ENCODE measurements at regions not wholly inside any gene's neighbourhood (a gene's known extent, or its start where the extent isn't known, plus 50 kb on each side); places are given as distances from the start of the nearest gene placed in this dataset.

GRCh38 chr6:81561071-81561564, 191.4 kb downstream of the TENT5A start:
- Histone ChIP-seq H3K4me1 (ENCODE audit: insufficient read depth, low read length, poor library complexity, severe bottlenecking) (peaks cover 5% of the 10 kb centered on the region), H3K4me3 (ENCODE audit: low read depth, low read length, poor library complexity, severe bottlenecking) (no peak overlapping the region), H3K9me3 (ENCODE audit: low read depth, low read length, poor library complexity, severe bottlenecking) (no peaks in the 10 kb centered on the region), H3K27me3 (replicated peaks; ENCODE audit: insufficient read depth, low read depth, low read length, poor library complexity) (no peaks in the 10 kb centered on the region), H3K36me3 (ENCODE audit: insufficient read depth, low read length, poor library complexity, severe bottlenecking) (no peaks in the 10 kb centered on the region), H3K27ac (ENCODE audit: low read depth, low read length, poor library complexity, severe bottlenecking) (no peak overlapping the region)
- ChIA-PET POLR2A (ENCODE audit: low non-redundant PET) (no interaction called here), CTCF (no interaction called here)
- BruUV-seq (replicated peaks) = no TSS peak
- TF ChIP-seq CTCF (conservative IDR thresholded peaks at IDR 0.05; ENCODE audit: low read depth, low read length) = no peak
- no peak for TF ChIP-seq EZH2 (IDR thresholded peaks at IDR 0.05; ENCODE audit: borderline replicate concordance, low read depth, low read length, poor library complexity, severe bottlenecking)
- no peak for DNase-seq (ENCODE audit: low spot score)
- intact Hi-C loops (cut with micrococcal nuclease; ENCODE audit: unreplicated experiment) = no loop called here

GRCh38 chr6:81557811-81558210, 194.7 kb downstream of the TENT5A start:
- Histone ChIP-seq H3K36me3 (ENCODE audit: insufficient read depth, low read length, poor library complexity, severe bottlenecking) (no peaks in the 10 kb centered on the region), H3K27ac (ENCODE audit: low read depth, low read length, poor library complexity, severe bottlenecking) (no peak overlapping the region), H3K27me3 (replicated peaks; ENCODE audit: insufficient read depth, low read depth, low read length, poor library complexity) (no peaks in the 10 kb centered on the region), H3K9me3 (ENCODE audit: low read depth, low read length, poor library complexity, severe bottlenecking) (no peaks in the 10 kb centered on the region), H3K4me3 (ENCODE audit: low read depth, low read length, poor library complexity, severe bottlenecking) (no peak overlapping the region), H3K4me1 (ENCODE audit: insufficient read depth, low read length, poor library complexity, severe bottlenecking) (peaks cover 7% of the 10 kb centered on the region)
- BruUV-seq (replicated peaks) = no TSS peak
- intact Hi-C loops (cut with micrococcal nuclease; ENCODE audit: unreplicated experiment) = no loop called here
- no peak for DNase-seq (ENCODE audit: low spot score)
- CTCF ChIA-PET = no interaction called here
- TF ChIP-seq EZH2 (IDR thresholded peaks at IDR 0.05; ENCODE audit: borderline replicate concordance, low read depth, low read length, poor library complexity, severe bottlenecking) (no peak), CTCF (conservative IDR thresholded peaks at IDR 0.05; ENCODE audit: low read depth, low read length) (no peak)
- POLR2A ChIA-PET (ENCODE audit: low non-redundant PET) = no interaction called here

- ChIA-PET POLR2A (ENCODE audit: low non-redundant PET) (no interaction called here), CTCF (no interaction called here)
- Histone ChIP-seq H3K4me3 (ENCODE audit: low read depth, low read length, poor library complexity, severe bottlenecking) (no peak overlapping the region), H3K27me3 (replicated peaks; ENCODE audit: insufficient read depth, low read depth, low read length, poor library complexity) (no peaks in the 10 kb centered on the region), H3K9me3 (ENCODE audit: low read depth, low read length, poor library complexity, severe bottlenecking) (no peaks in the 10 kb centered on the region), H3K4me1 (ENCODE audit: insufficient read depth, low read length, poor library complexity, severe bottlenecking) (peaks cover 7% of the 10 kb centered on the region), H3K36me3 (ENCODE audit: insufficient read depth, low read length, poor library complexity, severe bottlenecking) (no peaks in the 10 kb centered on the region), H3K27ac (ENCODE audit: low read depth, low read length, poor library complexity, severe bottlenecking) (no peak overlapping the region)
- TF ChIP-seq EZH2 (IDR thresholded peaks at IDR 0.05; ENCODE audit: borderline replicate concordance, low read depth, low read length, poor library complexity, severe bottlenecking) (no peak), CTCF (conservative IDR thresholded peaks at IDR 0.05; ENCODE audit: low read depth, low read length) (no peak)
- DNase-seq (ENCODE audit: low spot score) = peak; percentile 13
- no TSS peak for BruUV-seq (replicated peaks)
- intact Hi-C loops (cut with micrococcal nuclease; ENCODE audit: unreplicated experiment) = no loop called here
Measured at GRCh38 chr6:81556551-81556950, 195.9 kb downstream of the TENT5A start.
